ENCODE measurements at regions not wholly inside any gene's neighbourhood (a gene's known extent, or its start where the extent isn't known, plus 50 kb on each side); places are given as distances from the start of the nearest gene placed in this dataset.

- ATAC-seq (ENCODE audit: insufficient read depth, low FRiP score): no peak
- Histone ChIP-seq H3K4me1 (ENCODE audit: control insufficient read depth in 5 of 5, insufficient read depth in 5 of 5, low read length in 5 of 5) (no peaks in the 10 kb centered on the region), H3K27ac (ENCODE audit: low read depth in 1 of 2, low read length in 1 of 2) (no peak overlapping the region), H3K27me3 (ENCODE audit: control insufficient read depth in 3 of 3, insufficient read depth in 3 of 3, low read length in 2 of 3) (no peaks in the 10 kb centered on the region), H3K9ac (ENCODE audit: insufficient read depth in 1 of 2, low read length in 2 of 2) (no peak overlapping the region), H3K36me3 (ENCODE audit: control insufficient read depth in 4 of 4, insufficient read depth in 4 of 4, low read length in 4 of 4) (no peaks in the 10 kb centered on the region), H3K9me3 (ENCODE audit: control insufficient read depth in 4 of 4, insufficient read depth in 3 of 4, low read length in 3 of 4) (peaks cover 0 to 9% (median 2%) of the 10 kb centered on the region in 4 donors), H3K4me3 (no peak overlapping the region)
- no peak for DNase-seq
- TF ChIP-seq CTCF (IDR thresholded peaks at IDR 0.05; ENCODE audit: control extremely low read depth, extremely low read depth): no peak
- WGBS, 2 donors: 67 to 71% methylated on average over 2 of the region's 2 CpGs
Measured at GRCh38 chr5:12217039-12217438, 312.8 kb upstream of the CTNND2 start.

GRCh38 chr5:12214267-12215015, 310.2 kb upstream of the CTNND2 start:
- Histone ChIP-seq H3K4me1 (ENCODE audit: control insufficient read depth in 5 of 5, insufficient read depth in 5 of 5, low read length in 5 of 5) (no peaks in the 10 kb centered on the region), H3K36me3 (ENCODE audit: control insufficient read depth in 4 of 4, insufficient read depth in 4 of 4, low read length in 4 of 4) (no peaks in the 10 kb centered on the region), H3K9me3 (ENCODE audit: control insufficient read depth in 4 of 4, insufficient read depth in 3 of 4, low read length in 3 of 4) (peaks cover 0 to 9% (median 2%) of the 10 kb centered on the region in 4 donors), H3K27me3 (ENCODE audit: control insufficient read depth in 3 of 3, insufficient read depth in 3 of 3, low read length in 2 of 3) (no peaks in the 10 kb centered on the region), H3K27ac (ENCODE audit: low read depth in 1 of 2, low read length in 1 of 2) (no peak overlapping the region), H3K9ac (ENCODE audit: insufficient read depth in 1 of 2, low read length in 2 of 2) (no peak overlapping the region), H3K4me3 (no peak overlapping the region)
- no peak for TF ChIP-seq CTCF (IDR thresholded peaks at IDR 0.05; ENCODE audit: control extremely low read depth, extremely low read depth)
- ATAC-seq (ENCODE audit: insufficient read depth, low FRiP score) (no peak), DNase-seq (no peak)
- WGBS, 2 donors: 70 to 78% methylated on average over 2 of the region's 2 CpGs

- WGBS, 2 donors: 69 to 73% methylated on average over 4 of the region's 4 CpGs
- TF ChIP-seq CTCF (IDR thresholded peaks at IDR 0.05; ENCODE audit: control extremely low read depth, extremely low read depth): no peak
Measured at GRCh38 chr5:12208366-12209100, 304.3 kb upstream of the CTNND2 start.

More at GRCh38 chr5:12208366-12209100, 304.3 kb upstream of the CTNND2 start:
- Histone ChIP-seq H3K4me3 (no peak overlapping the region), H3K27ac (ENCODE audit: low read depth in 1 of 2, low read length in 1 of 2) (no peak overlapping the region), H3K36me3 (ENCODE audit: control insufficient read depth in 4 of 4, insufficient read depth in 4 of 4, low read length in 4 of 4) (no peaks in the 10 kb centered on the region), H3K4me1 (ENCODE audit: control insufficient read depth in 5 of 5, insufficient read depth in 5 of 5, low read length in 5 of 5) (no peaks in the 10 kb centered on the region), H3K9ac (ENCODE audit: insufficient read depth in 1 of 2, low read length in 2 of 2) (no peak overlapping the region), H3K9me3 (ENCODE audit: control insufficient read depth in 4 of 4, insufficient read depth in 3 of 4, low read length in 3 of 4) (peaks cover 0 to 4% (median 0%) of the 10 kb centered on the region in 4 donors), H3K27me3 (ENCODE audit: control insufficient read depth in 3 of 3, insufficient read depth in 3 of 3, low read length in 2 of 3) (no peaks in the 10 kb centered on the region)
- ATAC-seq (ENCODE audit: insufficient read depth, low FRiP score) (no peak), DNase-seq (no peak)

Measured in lung (tissue), 11 donors.